Uterus (tissue), 3 donors: ENCODE measurements at regions not wholly inside any gene's neighbourhood (a gene's known extent, or its start where the extent isn't known, plus 50 kb on each side); places are given as distances from the start of the nearest gene placed in this dataset.
"Not testable (repeated sequence)": the region's sequence is repeated elsewhere in the genome, so short reads cannot be mapped to it uniquely, and the experiment has no call there.

Experiments
- DNase-seq, 2 donors: peaks; one replicate each; pipeline ENCODE4 v3.0.0-alpha.2; 2019 to 2020
- H3K27ac ChIP-seq, 2 donors: fragments of 200-600 bp; sonication (generic); 1 replicate in 1 of 2; 2 replicates in 1 of 2; pipeline ENCODE4 v1.5.1; 2016 to 2018
- H3K27me3 ChIP-seq, 2 donors: fragments of 200-600 bp; sonication (generic); one replicate each; pipeline ENCODE4 v1.5.1; 2018 to 2019; ENCODE audit warnings: control low read depth in 1 of 2
- H3K36me3 ChIP-seq, 2 donors: fragments of 200-600 bp; sonication (generic); one replicate each; pipeline ENCODE4 v1.5.1; 2019; ENCODE audit warnings: control low read depth in 1 of 2
- H3K4me1 ChIP-seq, 2 donors: fragments of 200-600 bp; sonication (generic); one replicate each; pipeline ENCODE4 v1.5.1; 2018 to 2019; ENCODE audit warnings: control low read depth in 1 of 2
- H3K4me3 ChIP-seq, 2 donors: fragments of 200-600 bp; sonication (generic); 1 replicate in 1 of 2; 2 replicates in 1 of 2; pipeline ENCODE4 v1.5.1; 2018 to 2019; ENCODE audit warnings: mild to moderate bottlenecking in 1 of 2
- H3K9me3 ChIP-seq, 2 donors: fragments of 200-600 bp; sonication (generic); one replicate each; pipeline ENCODE4 v1.5.1; 2019; ENCODE audit warnings: control low read depth in 1 of 2
- POLR2A ChIP-seq, 2 donors: fragments of 450-650 bp; IDR thresholded peaks; one replicate each; pipeline ENCODE4 v1.6.1; 2016; ENCODE audit warnings: antibody characterized with exemption in 2 of 2, mild to moderate bottlenecking in 1 of 2, moderate library complexity in 1 of 2
- intact Hi-C: fragments of 100-400 bp; cut with DNase I; formaldehyde crosslinking; loops from one replicate; pipeline ENCODE4 v1.15.1; 2023; ENCODE audit warnings: low total_unique reads
- TF ChIP-seq, protein P1 (sequence below), 4 experiments: fragments of 200-600 bp in 2 of 4; fragments of 450-650 bp in 2 of 4; sonication (generic) in 2 of 4; IDR thresholded peaks; one replicate each; pipeline ENCODE4 v1.5.1; 2016 to 2019; ENCODE audit warnings: antibody characterized with exemption in 4 of 4, mild to moderate bottlenecking in 2 of 4, moderate library complexity in 1 of 4
- donor health status: DM: yes; HTN: yes; CAD: no.

DNA sequence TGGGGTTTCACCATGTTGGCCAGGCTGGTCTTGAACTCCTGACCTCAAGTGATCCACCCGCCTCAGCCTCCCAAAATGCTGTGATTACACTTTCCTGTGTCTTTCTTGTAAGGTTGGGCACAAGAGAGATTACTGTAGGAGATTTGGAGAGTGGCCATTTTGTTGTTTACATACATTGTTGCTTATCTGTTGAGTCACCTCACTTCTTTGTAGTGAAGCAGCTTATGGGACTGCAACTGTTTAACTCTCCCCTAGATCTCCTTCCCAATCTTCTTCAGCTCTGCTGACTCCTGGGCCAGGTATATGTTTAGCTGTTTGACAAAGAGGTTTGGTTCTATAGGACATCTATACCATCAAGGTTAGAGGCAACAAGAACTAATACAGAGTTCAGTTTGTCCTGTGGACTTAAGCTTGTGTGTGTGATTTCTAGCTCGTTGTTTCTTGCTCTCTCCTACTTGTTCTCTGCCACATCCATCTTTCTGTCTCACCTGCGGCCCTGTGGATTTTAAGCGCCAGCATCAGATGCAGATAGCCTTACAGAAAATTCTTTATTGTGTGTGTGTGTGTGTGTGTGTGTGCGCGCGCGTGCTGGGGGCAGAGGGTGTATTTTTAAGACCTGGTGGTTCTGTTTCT, 95.4 kb downstream of the HAUS1 start:
- DNase-seq: no peak
- Histone ChIP-seq H3K36me3 (no peaks in the 10 kb centered on the region), H3K27ac (no peak overlapping the region), H3K4me3 (no peak overlapping the region), H3K4me1 (no peaks in the 10 kb centered on the region), H3K9me3 (no peaks in the 10 kb centered on the region), H3K27me3 (no peaks in the 10 kb centered on the region)
- intact Hi-C loops: no loop called here
- TF ChIP-seq, protein P1, sequence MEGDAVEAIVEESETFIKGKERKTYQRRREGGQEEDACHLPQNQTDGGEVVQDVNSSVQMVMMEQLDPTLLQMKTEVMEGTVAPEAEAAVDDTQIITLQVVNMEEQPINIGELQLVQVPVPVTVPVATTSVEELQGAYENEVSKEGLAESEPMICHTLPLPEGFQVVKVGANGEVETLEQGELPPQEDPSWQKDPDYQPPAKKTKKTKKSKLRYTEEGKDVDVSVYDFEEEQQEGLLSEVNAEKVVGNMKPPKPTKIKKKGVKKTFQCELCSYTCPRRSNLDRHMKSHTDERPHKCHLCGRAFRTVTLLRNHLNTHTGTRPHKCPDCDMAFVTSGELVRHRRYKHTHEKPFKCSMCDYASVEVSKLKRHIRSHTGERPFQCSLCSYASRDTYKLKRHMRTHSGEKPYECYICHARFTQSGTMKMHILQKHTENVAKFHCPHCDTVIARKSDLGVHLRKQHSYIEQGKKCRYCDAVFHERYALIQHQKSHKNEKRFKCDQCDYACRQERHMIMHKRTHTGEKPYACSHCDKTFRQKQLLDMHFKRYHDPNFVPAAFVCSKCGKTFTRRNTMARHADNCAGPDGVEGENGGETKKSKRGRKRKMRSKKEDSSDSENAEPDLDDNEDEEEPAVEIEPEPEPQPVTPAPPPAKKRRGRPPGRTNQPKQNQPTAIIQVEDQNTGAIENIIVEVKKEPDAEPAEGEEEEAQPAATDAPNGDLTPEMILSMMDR (IDR thresholded peaks at IDR 0.05): no peak
- TF ChIP-seq POLR2A (IDR thresholded peaks at IDR 0.05): no peak

DNA sequence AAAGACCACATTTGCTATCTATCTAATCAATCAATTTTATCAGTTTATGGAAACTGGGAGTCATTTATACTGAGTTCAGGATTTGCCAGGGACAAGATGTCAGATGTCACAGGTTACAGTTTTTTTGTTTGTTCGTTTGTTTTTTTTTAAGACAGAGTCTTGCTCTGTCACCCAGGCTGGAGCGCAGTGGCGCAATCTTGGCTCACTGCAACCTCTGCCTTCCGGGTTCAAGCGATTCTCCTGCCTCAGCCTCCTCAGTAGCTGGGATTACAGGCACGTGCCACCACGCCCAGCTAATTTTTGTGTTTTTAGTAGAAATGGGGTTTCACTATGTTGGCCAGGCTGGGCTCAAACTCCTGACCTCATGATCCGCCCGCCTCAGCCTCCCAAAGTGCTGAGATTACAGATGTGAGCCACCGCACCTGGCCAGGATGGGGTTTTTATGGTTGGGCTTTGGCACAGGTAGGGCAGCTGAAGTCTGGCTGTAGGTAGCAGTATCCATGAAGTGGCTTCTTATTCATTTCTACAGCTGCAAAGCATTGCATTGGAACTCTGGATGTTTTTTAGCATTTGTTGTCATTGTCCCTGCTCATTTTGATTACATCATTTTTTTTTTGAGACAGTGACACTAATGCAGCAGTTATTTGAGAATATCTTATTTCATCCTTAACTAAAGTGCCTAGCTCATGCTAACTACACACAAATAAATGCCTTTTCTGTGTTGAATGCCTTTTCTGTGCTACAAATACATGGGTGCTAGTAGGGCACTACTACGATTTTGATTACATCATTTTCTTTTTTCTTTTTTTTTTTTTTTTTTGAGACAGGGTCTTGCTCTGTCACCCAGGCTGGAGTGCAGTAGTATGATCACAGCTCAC, 96.2 kb downstream of the HAUS1 start:
- H3K36me3 ChIP-seq, H3K9me3 ChIP-seq, H3K27ac ChIP-seq, H3K4me3 ChIP-seq, H3K4me1 ChIP-seq, intact Hi-C loops, DNase-seq, H3K27me3 ChIP-seq: not testable (repeated sequence)

DNA sequence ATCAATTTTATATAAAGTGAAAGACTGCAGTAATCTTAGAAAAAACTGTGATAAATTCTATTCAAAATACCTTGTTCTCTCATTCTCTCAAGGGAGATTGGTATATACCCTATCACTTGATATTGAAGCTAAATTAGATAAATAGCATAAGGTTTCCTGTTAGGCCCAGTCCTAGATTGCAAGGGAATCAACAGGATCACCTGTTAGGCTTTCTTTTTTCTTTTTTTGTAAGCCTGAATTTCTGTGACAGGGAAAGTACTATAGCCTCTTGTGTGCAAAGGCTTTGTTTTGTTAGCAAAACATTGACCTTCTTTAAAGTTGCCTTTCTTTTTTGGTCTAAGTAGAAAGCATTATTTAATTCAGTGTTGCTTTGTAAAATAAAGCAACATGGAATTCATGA, 100.0 kb downstream of the HAUS1 start:
- TF ChIP-seq, protein P1 (IDR thresholded peaks at IDR 0.05): no peak
- TF ChIP-seq POLR2A (IDR thresholded peaks at IDR 0.05): no peak
- Histone ChIP-seq H3K4me3 (no peak overlapping the region), H3K27ac (no peak overlapping the region), H3K36me3 (no peaks in the 10 kb centered on the region), H3K4me1 (no peaks in the 10 kb centered on the region), H3K27me3 (no peaks in the 10 kb centered on the region), H3K9me3 (no peaks in the 10 kb centered on the region)
- intact Hi-C loops: no loop called here
- DNase-seq: no peak

DNA sequence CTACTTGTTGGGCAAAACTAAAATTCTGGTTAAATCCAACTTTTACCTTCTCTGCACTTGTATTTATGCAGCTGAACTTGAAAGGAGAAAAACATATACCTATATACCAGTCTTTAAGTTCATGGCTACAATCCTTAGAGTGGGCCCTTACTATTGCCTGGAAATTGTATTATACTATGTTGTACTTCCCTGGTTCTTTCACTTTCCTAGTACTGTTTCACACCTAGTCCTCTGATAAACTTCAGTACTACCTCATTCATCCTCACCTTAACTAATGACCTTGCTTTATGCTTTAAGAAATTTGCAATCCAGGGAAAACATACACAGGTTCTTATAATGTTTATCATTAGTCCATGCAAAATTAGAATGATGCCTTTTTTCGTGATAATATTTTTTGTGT, 103.8 kb downstream of the HAUS1 start:
- DNase-seq: no peak
- Histone ChIP-seq H3K36me3 (no peaks in the 10 kb centered on the region), H3K27ac (no peak overlapping the region), H3K27me3 (no peaks in the 10 kb centered on the region), H3K9me3 (no peaks in the 10 kb centered on the region), H3K4me1 (no peaks in the 10 kb centered on the region), H3K4me3 (no peak overlapping the region)
- intact Hi-C loops: no loop called here
- TF ChIP-seq, protein P1 (IDR thresholded peaks at IDR 0.05): no peak
- TF ChIP-seq POLR2A (IDR thresholded peaks at IDR 0.05): no peak

DNA sequence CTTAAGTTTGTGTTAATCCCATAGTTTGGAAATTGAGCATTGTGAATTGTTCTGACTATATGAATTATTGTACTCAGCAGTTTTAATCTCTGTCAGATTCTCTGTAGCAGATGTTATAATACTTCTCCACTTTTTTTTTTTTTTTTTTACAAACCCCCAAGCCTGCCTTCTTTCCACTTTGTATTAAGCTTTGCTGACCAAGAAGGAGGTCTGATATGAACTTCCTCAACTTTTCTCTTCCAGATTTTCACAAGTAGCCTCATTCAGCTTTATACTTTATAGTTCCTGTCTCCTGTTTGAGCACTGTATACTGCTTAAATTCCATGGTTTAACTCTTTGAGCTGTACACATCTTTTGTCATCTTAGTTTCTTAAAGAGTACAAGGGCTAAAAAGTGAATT, 105.0 kb downstream of the HAUS1 start:
- no peaks in the 10 kb centered on the region for H3K9me3 ChIP-seq
- no peaks in the 10 kb centered on the region for H3K4me1 ChIP-seq
- no peaks in the 10 kb centered on the region for H3K27me3 ChIP-seq
- no peak for TF ChIP-seq POLR2A (IDR thresholded peaks at IDR 0.05)
- TF ChIP-seq, protein P1 (IDR thresholded peaks at IDR 0.05): no peak
- DNase-seq: no peak
- intact Hi-C loops: no loop called here
- H3K27ac ChIP-seq: no peak overlapping the region
- no peaks in the 10 kb centered on the region for H3K36me3 ChIP-seq
- no peak overlapping the region for H3K4me3 ChIP-seq
